Breast epithelium (tissue), 3 donors: ENCODE measurements at regions not wholly inside any gene's neighbourhood (a gene's known extent, or its start where the extent isn't known, plus 50 kb on each side); places are given as distances from the start of the nearest gene placed in this dataset.

Source experiments
- POLR2A ChIP-seq: fragments of 450-650 bp; IDR thresholded peaks from one replicate; pipeline ENCODE4 v1.6.1; 2016; ENCODE audit warnings: antibody characterized with exemption, mild to moderate bottlenecking, moderate library complexity
- POLR2AphosphoS5 ChIP-seq, 3 donors: sonication (generic); formaldehyde crosslinking; IDR thresholded peaks; one replicate each; pipeline ENCODE4 v1.6.1; 2017; ENCODE audit warnings: antibody characterized with exemption in 3 of 3
- TF ChIP-seq, protein P1 (sequence below), 3 donors: fragments of 450-650 bp; IDR thresholded peaks; one replicate each; pipeline ENCODE4 v1.5.1; 2016 to 2017; ENCODE audit warnings: antibody characterized with exemption in 3 of 3, mild to moderate bottlenecking in 3 of 3, moderate library complexity in 3 of 3

GRCh38 chr6:132972971-132973370 lies 158.6 kb downstream of the RPS12 start:
- TF ChIP-seq POLR2AphosphoS5 (IDR thresholded peaks at IDR 0.05) (no peak), POLR2A (no peak)
- TF ChIP-seq, protein P1, sequence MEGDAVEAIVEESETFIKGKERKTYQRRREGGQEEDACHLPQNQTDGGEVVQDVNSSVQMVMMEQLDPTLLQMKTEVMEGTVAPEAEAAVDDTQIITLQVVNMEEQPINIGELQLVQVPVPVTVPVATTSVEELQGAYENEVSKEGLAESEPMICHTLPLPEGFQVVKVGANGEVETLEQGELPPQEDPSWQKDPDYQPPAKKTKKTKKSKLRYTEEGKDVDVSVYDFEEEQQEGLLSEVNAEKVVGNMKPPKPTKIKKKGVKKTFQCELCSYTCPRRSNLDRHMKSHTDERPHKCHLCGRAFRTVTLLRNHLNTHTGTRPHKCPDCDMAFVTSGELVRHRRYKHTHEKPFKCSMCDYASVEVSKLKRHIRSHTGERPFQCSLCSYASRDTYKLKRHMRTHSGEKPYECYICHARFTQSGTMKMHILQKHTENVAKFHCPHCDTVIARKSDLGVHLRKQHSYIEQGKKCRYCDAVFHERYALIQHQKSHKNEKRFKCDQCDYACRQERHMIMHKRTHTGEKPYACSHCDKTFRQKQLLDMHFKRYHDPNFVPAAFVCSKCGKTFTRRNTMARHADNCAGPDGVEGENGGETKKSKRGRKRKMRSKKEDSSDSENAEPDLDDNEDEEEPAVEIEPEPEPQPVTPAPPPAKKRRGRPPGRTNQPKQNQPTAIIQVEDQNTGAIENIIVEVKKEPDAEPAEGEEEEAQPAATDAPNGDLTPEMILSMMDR (IDR thresholded peaks at IDR 0.05) = no peak
